A549 (cell line): ENCODE measurements at regions not wholly inside any gene's neighbourhood (a gene's known extent, or its start where the extent isn't known, plus 50 kb on each side); places are given as distances from the start of the nearest gene placed in this dataset.

ENCODE experiments used
- ATAC-seq, 2 experiments: fragments of 200-7000 bp in 1 of 2; fragments of >200 bp in 1 of 2; cut with Nextera tagmentation in 1 of 2; cut with Tn5 transposase in 1 of 2; 3 replicates each; pipeline versions ENCODE4 v1.8.0 to v1.9.1; 2018 to 2020; ENCODE audit warnings: mild to moderate bottlenecking in 1 of 2, moderate library complexity in 1 of 2
- CTCF ChIA-PET: fragments of 300-600 bp; sonication (Branson Sonifier 250); formaldehyde crosslinking; extraction: SDS; loops from one replicate; lab custom pipeline; 2021; ENCODE audit warnings: antibody characterized with exemption, inconsistent platforms; lab: Yijun Ruan, JAX
- POLR2A ChIA-PET: fragments of 350-600 bp; formaldehyde crosslinking; extraction: SDS; loops from one replicate; lab custom pipeline; 2021; ENCODE audit warnings: antibody characterized with exemption, inconsistent platforms; lab: Yijun Ruan, JAX
- DNase-seq, 2 experiments: peaks; one replicate each; pipeline versions ENCODE4 v3.0.0 to v3.0.0-alpha.2; 2011 to 2016; ENCODE audit warnings: low read depth in 1 of 2, low spot score in 1 of 2
- FAIRE-seq: peaks from 2 replicates; lab custom pipeline; 2011; peaks lifted over from hg19 to GRCh38; lab: Jason Lieb, UNC
- H3K27ac ChIP-seq, 2 experiments: fragments of >200 bp; sonication (Bioruptor Twin); formaldehyde crosslinking; 3 replicates each; pipeline ENCODE4 v1.5.1; 2016 to 2017
- H3K4me1 ChIP-seq: fragments of >200 bp; sonication (Bioruptor Twin); formaldehyde crosslinking; 3 replicates; pipeline ENCODE4 v1.6.1; 2016
- H3K4me2 ChIP-seq: fragments of >200 bp; sonication (Bioruptor Twin); formaldehyde crosslinking; 3 replicates; pipeline ENCODE4 v1.6.1; 2016
- H3K4me3 ChIP-seq: fragments of >200 bp; sonication (Bioruptor Twin); formaldehyde crosslinking; 3 replicates; pipeline ENCODE4 v1.5.1; 2016
- H3K9me3 ChIP-seq: fragments of >200 bp; sonication (Bioruptor Twin); formaldehyde crosslinking; 3 replicates; pipeline ENCODE4 v1.6.1; 2016
- ATOH8 ChIP-seq: fragments of 250-450 bp; sonication (Bioruptor Pico); IDR thresholded peaks from 2 replicates; pipeline ENCODE4 v1.5.0; 2020; ENCODE audit warnings: low read depth, mild to moderate bottlenecking, moderate library complexity
- BHLHE40 ChIP-seq: IDR thresholded peaks from 2 replicates; pipeline ENCODE4 v1.6.1; 2012; ENCODE audit warnings: low read depth, low read length, inconsistent platforms
- CBX2 ChIP-seq: fragments of 200-600 bp; sonication (generic); IDR thresholded peaks from 2 replicates; pipeline ENCODE4 v1.6.1; 2016; ENCODE audit warnings: low read depth, mild to moderate bottlenecking, borderline replicate concordance
- E2F6 ChIP-seq: IDR thresholded peaks from 2 replicates; pipeline ENCODE4 v1.6.1; 2012; ENCODE audit warnings: low read depth, borderline replicate concordance
- ELK1 ChIP-seq: fragments of 150-350 bp; IDR thresholded peaks from 2 replicates; pipeline ENCODE4 v1.6.1; 2014; ENCODE audit warnings: low read depth, mild to moderate bottlenecking, low read length
- ESRRA ChIP-seq: fragments of 150-350 bp; IDR thresholded peaks from 2 replicates; pipeline ENCODE4 v1.6.1; 2014; ENCODE audit warnings: mild to moderate bottlenecking, low read length, borderline replicate concordance
- FOSL2 ChIP-seq, 2 experiments: fragments of 450-650 bp in 1 of 2; fragments of >200 bp in 1 of 2; sonication (Bioruptor Twin) in 1 of 2; formaldehyde crosslinking; IDR thresholded peaks; 2 replicates each; pipeline versions ENCODE4 v1.5.0 to v1.6.1; 2016 to 2020; ENCODE audit warnings: mild to moderate bottlenecking in 1 of 2, moderate library complexity in 1 of 2
- GATA3 ChIP-seq: IDR thresholded peaks from 2 replicates; pipeline ENCODE4 v1.6.1; 2012; ENCODE audit warnings: borderline replicate concordance
- HEYL ChIP-seq: fragments of 250-450 bp; sonication (Bioruptor Pico); IDR thresholded peaks from 2 replicates; pipeline ENCODE4 v1.8.0; 2021; ENCODE audit warnings: mild to moderate bottlenecking, moderate library complexity
- HOXA7 ChIP-seq: fragments of 250-450 bp; sonication (Bioruptor Pico); IDR thresholded peaks from 2 replicates; pipeline ENCODE4 v1.5.0; 2020; ENCODE audit warnings: mild to moderate bottlenecking, moderate library complexity
- HOXB13 ChIP-seq: fragments of 250-450 bp; sonication (Bioruptor Pico); IDR thresholded peaks from 2 replicates; pipeline ENCODE4 v1.5.0; 2020; ENCODE audit warnings: low read depth, mild to moderate bottlenecking, moderate library complexity
- HOXB5 ChIP-seq: fragments of 250-450 bp; sonication (Bioruptor Pico); IDR thresholded peaks from 2 replicates; pipeline ENCODE4 v1.5.0; 2020; ENCODE audit warnings: mild to moderate bottlenecking, moderate library complexity
- JUN ChIP-seq, 2 experiments: fragments of >200 bp; sonication (Bioruptor Twin); formaldehyde crosslinking; IDR thresholded peaks; 2 replicates in 1 of 2; 3 replicates in 1 of 2; pipeline ENCODE4 v1.6.1; 2016 to 2017
- MAFK ChIP-seq: fragments of 450-650 bp; IDR thresholded peaks from 2 replicates; pipeline ENCODE4 v1.6.1; 2014; ENCODE audit not compliant: partially characterized antibody
- MAX ChIP-seq: IDR thresholded peaks from 2 replicates; pipeline ENCODE4 v1.6.1; 2012
- NPAS2 ChIP-seq: fragments of 250-450 bp; sonication (Bioruptor Pico); IDR thresholded peaks from 2 replicates; pipeline ENCODE4 v1.8.0; 2022; ENCODE audit warnings: mild to moderate bottlenecking, moderate library complexity, borderline replicate concordance
- PBX3 ChIP-seq: IDR thresholded peaks from 2 replicates; pipeline ENCODE4 v1.6.1; 2012
- POLR2A ChIP-seq: IDR thresholded peaks from 2 replicates; pipeline ENCODE4 v1.6.1; 2012; ENCODE audit warnings: mild to moderate bottlenecking, low read length
- POLR2AphosphoS2 ChIP-seq: conservative IDR thresholded peaks from 2 replicates; pipeline ENCODE4 v1.6.1; 2012; ENCODE audit warnings: low read length, improper control_type of control experiment, inconsistent platforms
- RARB ChIP-seq: fragments of 250-450 bp; sonication (Bioruptor Pico); IDR thresholded peaks from 2 replicates; pipeline ENCODE4 v1.8.0; 2021; ENCODE audit warnings: mild to moderate bottlenecking, moderate library complexity
- SMC3 ChIP-seq: fragments of >200 bp; sonication (Bioruptor Twin); formaldehyde crosslinking; IDR thresholded peaks from 3 replicates; pipeline ENCODE4 v1.6.1; 2018; ENCODE audit warnings: inconsistent platforms
- TFCP2L1 ChIP-seq: fragments of 250-450 bp; sonication (Bioruptor Pico); IDR thresholded peaks from 2 replicates; pipeline ENCODE4 v1.5.0; 2021; ENCODE audit warnings: mild to moderate bottlenecking
- TP53 ChIP-seq: fragments of 250-450 bp; sonication (Bioruptor Pico); IDR thresholded peaks from 2 replicates; pipeline ENCODE4 v1.5.0; 2021; ENCODE audit warnings: mild to moderate bottlenecking, moderate library complexity
- ZC3H11A ChIP-seq: fragments of 450-650 bp; IDR thresholded peaks from 2 replicates; pipeline ENCODE4 v1.6.1; 2014; ENCODE audit warnings: antibody characterized with exemption, mild to moderate bottlenecking
- ZSCAN20 ChIP-seq: fragments of 250-450 bp; sonication (Bioruptor Pico); IDR thresholded peaks from 2 replicates; pipeline ENCODE4 v1.8.0; 2022; ENCODE audit warnings: mild to moderate bottlenecking, moderate library complexity
- WGBS: methylation state at CpG from one replicate; pipeline ENCODE4 v1.1.6; 2017; ENCODE audit errors: missing lambda C conversion rate; 5-methylcytosine and 5-hydroxymethylcytosine counted together

- TF ChIP-seq ATOH8 (CRISPR knock-in tag), result no peak
- TF ChIP-seq FOSL2 (IDR thresholded peaks at IDR 0.05), result no peak
- no peak for TF ChIP-seq FOSL2 (CRISPR knock-in tag; IDR thresholded peaks at IDR 0.05)
- no peak for TF ChIP-seq E2F6
- TF ChIP-seq MAFK, result no peak
- TF ChIP-seq MAX, result no peak
- no peak for TF ChIP-seq NPAS2 (CRISPR knock-in tag)
- TF ChIP-seq HOXB13, result no peak
- TF ChIP-seq SMC3, result no peak
- no peak for TF ChIP-seq HOXB5
Observed at GRCh38 chr6:163836876-163837690, 422.6 kb downstream of the QKI start (continued).

- TF ChIP-seq TP53 (CRISPR knock-in tag), result no peak
- TF ChIP-seq PBX3, result no peak
- no peak for TF ChIP-seq HOXA7 (CRISPR knock-in tag)
- TF ChIP-seq ELK1, result no peak
- no peak for TF ChIP-seq ESRRA
- no peak for FAIRE-seq
- ChIA-PET CTCF (no interaction called here), POLR2A (no interaction called here)
- no peaks in the 10 kb centered on the region for H3K4me1 ChIP-seq
- H3K4me3 ChIP-seq, result no peak overlapping the region
- no peaks in the 10 kb centered on the region for H3K9me3 ChIP-seq
- WGBS, result 42% methylated on average over 13 of the region's 13 CpGs
- no peak overlapping the region for H3K27ac ChIP-seq
- no peak for DNase-seq
- ATAC-seq, result no peak
- no peak overlapping the region for H3K4me2 ChIP-seq
Observed at GRCh38 chr6:163835439-163836171, 421.1 kb downstream of the QKI start.

GRCh38 chr6:163834226-163834970, 419.9 kb downstream of the QKI start:
- H3K4me2 ChIP-seq, result no peak overlapping the region
- no peak overlapping the region for H3K27ac ChIP-seq
- ATAC-seq, result no peak
- POLR2A ChIA-PET, result no interaction called here
- DNase-seq, result no peak
- no peaks in the 10 kb centered on the region for H3K9me3 ChIP-seq
- H3K4me1 ChIP-seq, result no peaks in the 10 kb centered on the region
- TF ChIP-seq GATA3 (no peak), ESRRA (no peak), MAFK (no peak), TFCP2L1 (CRISPR knock-in tag) (no peak), HEYL (CRISPR knock-in tag) (no peak), CBX2 (no peak), BHLHE40 (no peak), POLR2AphosphoS2 (no peak), E2F6 (no peak), TP53 (CRISPR knock-in tag) (no peak), RARB (CRISPR knock-in tag) (no peak), JUN (IDR thresholded peaks at IDR 0.05) (no peak), ZSCAN20 (CRISPR knock-in tag) (no peak), ZC3H11A (no peak), POLR2A (no peak)
- CTCF ChIA-PET, result no interaction called here
- no peak overlapping the region for H3K4me3 ChIP-seq
- FAIRE-seq, result no peak
- 54% methylated on average over 23 of the region's 46 CpGs for WGBS
